Adrenal gland (tissue), 9 donors: ENCODE measurements at regions not wholly inside any gene's neighbourhood (a gene's known extent, or its start where the extent isn't known, plus 50 kb on each side); places are given as distances from the start of the nearest gene placed in this dataset.

Source experiments
- DNase-seq, 7 donors: peaks; one replicate each; pipeline ENCODE4 v3.0.0-alpha.2; 2019 to 2020
- H3K27ac ChIP-seq, 5 donors: fragments of 200-600 bp; sonication (generic) in 4 of 5; 1 replicate in 3 of 5; 2 replicates in 2 of 5; pipeline versions ENCODE4 v1.5.1 to v1.8.0; 2016 to 2020; ENCODE audit warnings: mild to moderate bottlenecking in 1 of 5
- H3K27me3 ChIP-seq: fragments of 200-600 bp; 2 replicates; pipeline ENCODE4 v1.8.0; 2021
- H3K36me3 ChIP-seq, 2 donors: fragments of 200-600 bp; replicated peaks in 1 of 2; 1 replicate in 1 of 2; 2 replicates in 1 of 2; pipeline versions ENCODE4 v1.5.1 to v1.8.0; 2018 to 2022
- H3K4me1 ChIP-seq, 2 donors: fragments of 200-600 bp; replicated peaks in 1 of 2; 1 replicate in 1 of 2; 2 replicates in 1 of 2; pipeline versions ENCODE4 v1.5.1 to v1.8.0; 2018 to 2021
- H3K4me3 ChIP-seq, 4 donors: fragments of 200-600 bp; sonication (generic) in 3 of 4; one replicate each; pipeline ENCODE4 v1.5.1; 2016 to 2018
- H3K9me3 ChIP-seq, 3 donors: fragments of 200-600 bp; sonication (generic) in 1 of 3; replicated peaks in 1 of 3; 1 replicate in 2 of 3; 2 replicates in 1 of 3; pipeline versions ENCODE4 v1.5.1 to v1.8.0; 2016 to 2021
- POLR2A ChIP-seq, 2 donors: fragments of 450-650 bp; IDR thresholded peaks; one replicate each; pipeline ENCODE4 v1.6.1; 2017; ENCODE audit warnings: antibody characterized with exemption in 2 of 2, mild to moderate bottlenecking in 2 of 2, moderate library complexity in 1 of 2
- WGBS, 4 donors: extraction: QIAGEN DNeasy Blood & Tissue Kit in 2 of 4; methylation state at CpG; one replicate each; pipeline versions ENCODE4 v1.1.5 to v1.1.7; 2013 to 2017; 5-methylcytosine and 5-hydroxymethylcytosine counted together
- intact Hi-C, 2 donors: fragments of 100-400 bp; cut with DNase I; formaldehyde crosslinking; loops; one replicate each; pipeline versions ENCODE4 v1.14.1 to v1.15.0; 2022 to 2023
- TF ChIP-seq, protein P1 (sequence below), 6 experiments: fragments of 450-650 bp in 4 of 6; fragments of 200-600 bp in 2 of 6; sonication (generic) in 1 of 6; IDR thresholded peaks; 1 replicate in 5 of 6; 2 replicates in 1 of 6; pipeline versions ENCODE4 v1.5.1 to v1.8.0; 2016 to 2021; ENCODE audit warnings: antibody characterized with exemption in 6 of 6, mild to moderate bottlenecking in 2 of 6, moderate library complexity in 1 of 6
- donor health status: healthy with polysubstance abuse.
- donor health status: Bipolar disorder and iron deficiency.
- donor health status: DM: yes; HTN: yes; CAD: no.
- donor health status: DM: no; HTN: no; CAD: no.
- donor health status: DM: no; HTN: no; CAD: no.

- no peaks in the 10 kb centered on the region for H3K27me3 ChIP-seq
- no peaks in the 10 kb centered on the region for H3K9me3 ChIP-seq
- H3K27ac ChIP-seq: no peak overlapping the region
- H3K4me3 ChIP-seq: no peak overlapping the region
- H3K4me1 ChIP-seq: no peaks in the 10 kb centered on the region
- H3K36me3 ChIP-seq: no peaks in the 10 kb centered on the region
- TF ChIP-seq POLR2A (IDR thresholded peaks at IDR 0.05): no peak
- TF ChIP-seq, protein P1, sequence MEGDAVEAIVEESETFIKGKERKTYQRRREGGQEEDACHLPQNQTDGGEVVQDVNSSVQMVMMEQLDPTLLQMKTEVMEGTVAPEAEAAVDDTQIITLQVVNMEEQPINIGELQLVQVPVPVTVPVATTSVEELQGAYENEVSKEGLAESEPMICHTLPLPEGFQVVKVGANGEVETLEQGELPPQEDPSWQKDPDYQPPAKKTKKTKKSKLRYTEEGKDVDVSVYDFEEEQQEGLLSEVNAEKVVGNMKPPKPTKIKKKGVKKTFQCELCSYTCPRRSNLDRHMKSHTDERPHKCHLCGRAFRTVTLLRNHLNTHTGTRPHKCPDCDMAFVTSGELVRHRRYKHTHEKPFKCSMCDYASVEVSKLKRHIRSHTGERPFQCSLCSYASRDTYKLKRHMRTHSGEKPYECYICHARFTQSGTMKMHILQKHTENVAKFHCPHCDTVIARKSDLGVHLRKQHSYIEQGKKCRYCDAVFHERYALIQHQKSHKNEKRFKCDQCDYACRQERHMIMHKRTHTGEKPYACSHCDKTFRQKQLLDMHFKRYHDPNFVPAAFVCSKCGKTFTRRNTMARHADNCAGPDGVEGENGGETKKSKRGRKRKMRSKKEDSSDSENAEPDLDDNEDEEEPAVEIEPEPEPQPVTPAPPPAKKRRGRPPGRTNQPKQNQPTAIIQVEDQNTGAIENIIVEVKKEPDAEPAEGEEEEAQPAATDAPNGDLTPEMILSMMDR (IDR thresholded peaks at IDR 0.05): no peak
- 51 to 72% (median 65%) methylated on average over 2 of the region's 2 CpGs for WGBS, 4 donors
- no peak for DNase-seq
- intact Hi-C loops: no loop called here
Observed at GRCh38 chr18:73240899-73241298, 373.1 kb upstream of the NETO1 start.

- no peaks in the 10 kb centered on the region for H3K36me3 ChIP-seq
- H3K4me1 ChIP-seq: no peaks in the 10 kb centered on the region
- TF ChIP-seq POLR2A (IDR thresholded peaks at IDR 0.05): no peak
- TF ChIP-seq, protein P1 (IDR thresholded peaks at IDR 0.05): no peak
- no peak overlapping the region for H3K4me3 ChIP-seq
- H3K27me3 ChIP-seq: no peaks in the 10 kb centered on the region
- H3K9me3 ChIP-seq: no peaks in the 10 kb centered on the region
- no peak overlapping the region for H3K27ac ChIP-seq
- intact Hi-C loops: no loop called here
- no peak for DNase-seq
Observed at GRCh38 chr18:73235921-73236320, 368.1 kb upstream of the NETO1 start.

DNA sequence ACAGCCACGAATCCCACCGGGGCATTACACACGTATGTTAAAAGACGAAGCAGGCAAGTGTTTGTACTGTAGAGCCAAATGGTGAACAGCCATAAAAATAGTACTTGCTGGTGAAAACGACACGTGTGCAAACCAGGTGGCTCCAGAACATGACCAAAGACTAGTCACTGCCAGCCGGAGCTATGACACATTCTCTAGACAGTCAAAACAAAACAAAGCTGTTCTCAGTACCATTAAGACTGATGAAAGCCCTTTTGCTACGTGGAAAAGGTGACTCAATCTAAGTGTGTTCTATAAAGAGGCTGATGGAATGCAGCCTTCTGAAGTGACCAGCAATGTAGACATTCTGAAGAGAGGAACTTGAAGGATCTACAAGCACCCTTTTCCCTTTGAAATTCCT lies 367.7 kb upstream of the NETO1 start:
- no peak for DNase-seq
- no peaks in the 10 kb centered on the region for H3K27me3 ChIP-seq
- intact Hi-C loops: no loop called here
- H3K4me3 ChIP-seq: no peak overlapping the region
- no peak overlapping the region for H3K27ac ChIP-seq
- no peaks in the 10 kb centered on the region for H3K4me1 ChIP-seq
- H3K36me3 ChIP-seq: no peaks in the 10 kb centered on the region
- TF ChIP-seq POLR2A (IDR thresholded peaks at IDR 0.05): no peak
- TF ChIP-seq, protein P1 (IDR thresholded peaks at IDR 0.05): no peak
- no peaks in the 10 kb centered on the region for H3K9me3 ChIP-seq
- 71 to 76% (median 72%) methylated on average over 8 of the region's 8 CpGs for WGBS, 4 donors

DNA sequence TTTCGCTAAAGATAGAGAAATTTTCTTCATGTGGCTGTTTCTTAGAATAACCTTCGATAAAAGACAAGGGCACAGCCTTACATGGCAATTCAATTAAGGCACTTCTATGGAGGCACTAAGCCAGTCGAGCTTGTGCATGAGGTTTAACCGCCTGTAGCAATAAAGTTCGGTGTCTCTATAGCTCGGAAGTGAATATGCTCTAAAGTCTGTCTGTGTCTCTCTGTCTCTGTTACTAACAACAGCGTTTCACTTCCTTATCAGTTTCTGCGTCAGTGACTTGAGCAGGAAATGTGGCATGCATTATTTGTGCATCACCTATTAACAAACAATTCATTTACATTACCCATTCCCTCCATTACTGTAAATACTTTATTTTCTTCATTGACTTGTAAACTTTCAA lies 365.1 kb upstream of the NETO1 start:
- Histone ChIP-seq H3K4me3 (no peak overlapping the region), H3K36me3 (no peaks in the 10 kb centered on the region), H3K9me3 (no peaks in the 10 kb centered on the region), H3K4me1 (no peaks in the 10 kb centered on the region), H3K27me3 (no peaks in the 10 kb centered on the region), H3K27ac (no peak overlapping the region)
- DNase-seq: no peak
- intact Hi-C loops: no loop called here
- 58 to 77% (median 68%) methylated on average over 8 of the region's 8 CpGs for WGBS, 4 donors
- TF ChIP-seq, protein P1 (IDR thresholded peaks at IDR 0.05): no peak
- TF ChIP-seq POLR2A (IDR thresholded peaks at IDR 0.05): no peak
